HL-60/S4 treated with retinoic acid at 250 ng/mL for 4 days and 3 days (cell line): ENCODE measurements at regions not wholly inside any gene's neighbourhood (a gene's known extent, or its start where the extent isn't known, plus 50 kb on each side); places are given as distances from the start of the nearest gene placed in this dataset.

Experiments
- in situ Hi-C: fragments of 300-500 bp; cut with MboI; formaldehyde crosslinking; loops from 2 replicates; pipeline ENCODE4 v1.7.0; 2022; ENCODE audit warnings: low sequenced_read_pairs

- in situ Hi-C loops, result no loop called here
These were observed 1637.7 kb upstream of the LRRTM1 start for GRCh38 chr2:81942136-81942680.

DNA sequence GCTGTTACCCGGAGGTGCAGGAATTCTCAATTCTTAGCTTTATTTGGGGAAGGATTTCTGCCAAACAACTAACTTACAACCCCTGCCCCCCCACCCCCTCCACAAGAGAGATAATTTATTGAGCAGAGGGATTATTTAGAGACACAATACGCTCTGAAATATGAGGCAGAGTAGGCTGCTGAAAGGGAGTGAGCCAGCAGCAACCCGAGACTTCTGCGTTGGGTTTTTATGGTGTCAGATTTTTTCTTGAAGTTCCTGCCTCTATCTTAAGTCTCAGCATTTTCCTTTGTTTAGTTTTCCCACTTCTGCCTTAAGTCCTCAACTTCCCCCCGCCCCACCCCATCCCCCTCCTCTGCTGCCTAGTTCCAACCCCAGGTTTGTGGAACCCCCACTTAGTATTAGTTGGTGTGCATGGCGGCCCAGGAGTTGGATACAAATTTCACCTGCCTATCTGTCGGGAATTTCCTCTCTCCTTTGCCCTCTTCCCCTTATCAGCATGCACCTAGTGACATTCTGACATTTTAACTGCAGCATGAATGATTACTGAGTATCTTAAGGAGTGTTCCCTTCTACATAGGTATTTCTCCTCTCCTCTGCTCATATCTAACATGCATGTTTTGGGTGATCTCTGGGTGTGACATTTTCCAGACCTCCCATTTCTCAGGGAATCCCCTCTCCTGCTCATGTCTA is 1635.9 kb upstream of the LRRTM1 start:
- in situ Hi-C loops, result no loop called here

DNA sequence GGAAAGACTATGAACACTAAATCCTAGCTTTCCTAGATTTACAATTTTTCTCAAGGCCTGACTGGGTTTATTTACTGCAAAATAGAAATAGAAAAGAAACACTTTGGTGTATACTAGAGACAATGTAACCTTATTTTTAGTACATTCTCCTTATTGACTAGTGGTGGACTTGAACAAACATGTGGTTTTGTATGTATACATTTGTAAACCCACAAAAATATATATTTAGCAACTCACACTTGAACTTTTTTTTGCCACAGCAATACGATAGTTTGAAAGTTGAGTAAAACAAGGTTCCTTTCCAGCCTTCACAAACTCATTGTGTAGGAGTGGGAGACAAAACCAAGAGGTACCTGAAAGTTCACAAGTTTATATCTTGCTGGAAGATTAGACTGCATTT is 1633.4 kb upstream of the LRRTM1 start:
- in situ Hi-C loops, result no loop called here

DNA sequence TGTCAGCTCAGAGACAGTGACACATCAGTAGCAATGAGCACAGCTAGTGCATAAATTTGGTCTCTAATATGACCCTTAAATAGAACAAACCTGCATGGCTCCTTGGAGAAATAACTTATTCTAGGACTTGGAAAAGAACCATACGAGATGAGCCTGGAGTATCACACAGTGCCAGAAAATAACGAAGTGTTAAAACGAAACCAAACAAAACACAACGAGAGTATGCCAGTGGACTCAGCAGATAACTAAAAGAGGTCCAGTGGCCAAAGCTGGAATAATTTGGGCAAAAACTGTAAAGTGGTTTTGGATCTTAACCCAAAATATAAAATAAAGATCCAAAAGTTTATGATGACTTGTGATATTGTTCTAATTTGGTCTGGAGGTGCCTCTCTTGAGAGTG is 1599.0 kb upstream of the LRRTM1 start:
- in situ Hi-C loops, result no loop called here

DNA sequence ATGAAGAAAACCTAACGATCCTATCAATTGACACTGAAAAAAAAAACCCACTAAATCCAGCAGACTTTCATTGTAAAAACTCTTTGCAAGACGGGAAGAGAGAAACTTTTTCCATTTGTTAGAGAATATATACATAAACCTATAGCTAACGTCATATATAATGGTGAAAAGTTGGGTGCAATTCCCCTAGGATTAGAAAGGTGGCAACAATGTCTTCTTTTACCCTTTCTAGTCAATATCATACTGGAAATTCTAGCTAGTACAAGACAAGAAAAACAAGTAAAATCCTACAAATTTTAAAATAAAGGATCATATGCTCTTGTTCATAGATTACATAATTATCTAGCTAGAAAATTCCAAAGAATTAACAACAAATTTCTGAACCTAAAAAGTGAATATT is 1596.5 kb upstream of the LRRTM1 start:
- in situ Hi-C loops, result no loop called here

DNA sequence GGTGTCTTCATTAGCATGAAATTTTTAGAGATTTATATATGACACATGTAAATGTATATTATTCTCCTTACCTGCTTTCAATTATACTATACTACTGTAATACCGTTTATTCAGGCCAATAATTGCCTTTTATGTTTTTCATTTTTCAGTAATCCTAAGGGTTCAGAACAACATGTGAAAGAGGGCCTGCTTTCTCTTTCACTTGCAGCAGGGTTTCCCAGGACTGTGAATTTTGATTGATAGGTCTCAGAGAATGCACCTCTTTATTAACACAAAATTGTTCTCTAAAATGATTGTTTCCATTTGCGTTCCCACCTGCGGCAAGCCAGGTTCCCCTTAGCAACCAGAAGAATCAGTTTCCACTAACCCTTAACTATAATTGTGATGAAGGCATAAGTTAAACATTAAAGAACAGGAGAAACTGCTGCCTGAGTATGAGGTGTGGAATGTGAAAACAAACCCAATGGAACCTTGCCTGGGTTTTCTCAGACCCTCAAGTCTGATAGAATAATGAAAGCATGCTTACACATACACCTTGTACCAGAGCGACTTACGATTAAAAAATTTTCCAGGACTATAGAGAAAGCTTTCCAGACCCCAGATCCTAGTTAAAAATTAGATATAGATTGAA is 1591.2 kb upstream of the LRRTM1 start:
- in situ Hi-C loops, result no loop called here

DNA sequence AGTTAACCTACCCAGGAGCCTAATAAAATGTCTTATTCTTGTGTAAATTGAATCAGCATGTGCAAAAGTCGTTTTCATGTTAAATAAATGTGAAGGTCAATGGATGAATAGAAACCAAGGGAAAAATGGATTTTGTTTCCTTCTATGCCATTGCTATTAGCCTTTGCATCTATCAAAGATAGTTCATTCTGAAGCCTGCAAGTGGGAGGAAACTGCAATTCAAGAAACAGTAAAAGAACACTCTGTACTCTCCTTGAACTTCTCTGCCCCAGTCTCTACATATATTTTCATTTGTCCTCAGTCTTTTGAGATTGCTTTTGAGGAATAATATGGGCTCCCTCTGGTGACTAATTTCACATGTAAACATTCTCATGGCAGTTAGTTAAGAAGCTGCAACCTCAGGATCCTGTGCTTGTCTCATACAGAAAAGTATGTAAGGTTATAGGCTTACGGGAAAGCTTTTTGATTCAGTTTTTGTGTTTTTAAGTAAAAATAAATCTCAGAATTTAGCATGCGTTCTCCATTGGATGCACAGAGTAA is 1590.0 kb upstream of the LRRTM1 start:
- in situ Hi-C loops, result no loop called here

- in situ Hi-C loops, result no loop called here
These were observed 1572.1 kb upstream of the LRRTM1 start for GRCh38 chr2:81876624-81877023.

DNA sequence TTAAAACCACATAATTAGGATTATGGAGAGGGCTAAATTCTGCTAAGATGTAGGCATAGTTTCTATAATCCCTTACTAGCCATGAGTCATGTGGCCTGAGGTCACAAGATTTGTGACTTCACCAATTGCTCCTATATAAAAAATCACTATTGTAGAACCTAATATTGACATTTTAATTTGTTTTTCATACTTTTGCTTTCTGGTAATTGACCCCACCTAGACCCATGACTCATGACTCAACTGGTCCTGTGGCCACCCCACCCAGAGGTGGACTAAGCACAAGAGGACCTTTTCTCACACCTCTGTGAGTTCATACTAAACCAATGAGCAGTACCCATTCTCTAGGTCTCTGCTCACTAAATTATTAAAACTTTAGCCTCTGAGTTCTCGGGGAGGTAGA is 1567.5 kb upstream of the LRRTM1 start:
- in situ Hi-C loops, result no loop called here

- in situ Hi-C loops, result no loop called here
These were observed 1565.6 kb upstream of the LRRTM1 start for GRCh38 chr2:81870119-81870518.

DNA sequence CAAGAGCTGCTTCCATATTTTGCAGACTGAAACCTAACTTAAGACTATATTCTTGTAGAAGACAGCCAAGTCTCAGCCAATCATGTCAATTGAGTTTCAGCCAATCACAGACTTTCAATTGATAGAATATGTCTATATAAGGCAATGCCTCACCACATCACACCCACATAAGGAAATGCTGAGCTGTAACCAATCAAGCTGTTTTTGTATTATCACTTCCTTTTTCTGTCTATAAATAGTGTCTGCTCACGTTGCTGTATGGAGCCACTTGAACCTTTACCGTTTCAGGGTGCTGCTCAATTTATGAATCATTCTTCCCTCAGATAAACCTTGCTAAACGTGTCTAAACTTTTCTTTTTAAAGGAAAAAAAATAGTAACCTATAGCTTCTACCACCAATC is 1554.4 kb upstream of the LRRTM1 start:
- in situ Hi-C loops, result no loop called here

DNA sequence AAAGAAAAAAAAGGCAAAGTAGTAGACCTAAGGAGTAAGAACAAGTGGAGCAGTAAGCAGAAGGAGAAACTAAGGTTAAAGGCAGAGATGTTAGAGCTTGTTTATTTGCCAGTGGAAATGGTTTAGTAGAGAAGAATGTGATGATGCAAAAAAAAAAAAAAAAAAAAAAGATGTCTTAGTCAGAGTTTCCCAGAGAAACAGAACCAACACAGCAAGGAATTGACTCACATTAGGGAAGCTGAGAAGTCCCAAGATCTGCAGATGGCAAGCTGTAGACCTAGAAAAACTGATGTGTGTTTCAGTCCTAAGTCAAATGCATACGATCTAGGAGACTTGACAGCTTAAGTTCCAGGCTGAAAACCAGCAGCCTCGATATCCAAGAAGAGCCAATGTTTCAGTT is 1548.8 kb upstream of the LRRTM1 start:
- in situ Hi-C loops, result no loop called here

DNA sequence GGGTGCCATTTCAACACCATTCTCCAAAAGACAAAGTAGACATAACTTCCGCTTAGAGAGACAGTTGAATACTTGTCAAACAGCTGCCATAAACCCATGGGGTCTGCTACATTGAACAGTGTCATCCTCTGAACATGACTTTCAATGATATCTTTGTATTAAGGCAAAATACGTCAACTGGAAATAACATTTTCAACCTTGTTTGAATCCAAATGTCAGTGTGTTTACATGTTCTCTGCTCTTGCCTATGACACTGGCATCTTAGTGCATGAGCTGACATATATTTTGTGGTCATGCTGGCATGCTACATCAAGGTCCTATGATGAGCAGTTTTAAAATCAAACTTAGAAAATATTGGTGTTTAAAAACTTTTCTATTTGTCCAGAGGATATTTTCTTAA is 1548.1 kb upstream of the LRRTM1 start:
- in situ Hi-C loops, result no loop called here

DNA sequence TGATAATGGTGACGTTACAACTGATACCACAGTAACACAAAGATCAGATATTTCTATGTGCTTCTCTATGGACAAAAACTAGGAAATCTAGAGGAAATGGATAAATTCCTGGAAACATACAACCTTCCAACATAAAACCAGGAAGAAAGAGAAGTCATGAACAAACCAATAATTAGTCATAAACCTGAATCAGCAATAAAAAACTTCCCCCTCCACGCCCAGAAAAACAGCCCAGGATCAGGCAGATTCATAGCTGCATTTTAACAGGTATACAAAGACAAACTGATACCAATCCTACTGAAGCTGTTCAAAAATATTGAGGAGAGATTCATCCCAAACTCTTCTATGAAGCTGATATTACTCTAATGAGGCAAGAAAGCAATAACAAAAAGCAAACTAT is 1535.2 kb upstream of the LRRTM1 start:
- in situ Hi-C loops, result no loop called here

DNA sequence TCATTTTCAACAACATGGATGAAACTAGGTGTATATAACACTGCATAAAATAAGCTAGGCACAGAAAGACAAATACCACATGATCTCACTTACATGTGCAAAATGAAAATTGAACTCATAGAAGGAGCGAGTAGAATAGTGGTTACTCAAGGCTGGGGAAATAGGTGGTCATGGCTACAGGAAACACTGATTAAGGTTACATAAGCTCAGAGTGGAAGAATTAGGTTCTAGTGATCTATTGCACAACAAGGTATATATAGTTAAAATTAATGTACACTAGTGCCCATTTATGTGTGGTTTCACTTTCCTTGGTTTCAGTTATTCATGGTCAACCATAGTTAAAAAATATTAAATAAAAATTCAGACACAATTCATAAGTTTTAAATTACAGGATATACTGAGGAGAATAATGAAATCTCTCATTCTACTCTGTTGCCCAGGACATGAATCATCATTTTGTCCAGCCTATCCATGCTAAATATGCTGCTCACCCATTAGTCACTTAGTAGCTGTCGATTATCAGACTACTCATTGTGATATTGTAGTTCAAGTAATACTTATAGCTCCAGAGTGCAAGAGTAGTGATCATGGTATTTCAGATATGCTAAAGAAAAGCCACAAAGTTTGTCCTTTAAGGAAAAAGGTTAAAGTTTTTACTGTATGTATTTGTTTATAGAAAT is 1530.9 kb upstream of the LRRTM1 start:
- in situ Hi-C loops, result no loop called here

DNA sequence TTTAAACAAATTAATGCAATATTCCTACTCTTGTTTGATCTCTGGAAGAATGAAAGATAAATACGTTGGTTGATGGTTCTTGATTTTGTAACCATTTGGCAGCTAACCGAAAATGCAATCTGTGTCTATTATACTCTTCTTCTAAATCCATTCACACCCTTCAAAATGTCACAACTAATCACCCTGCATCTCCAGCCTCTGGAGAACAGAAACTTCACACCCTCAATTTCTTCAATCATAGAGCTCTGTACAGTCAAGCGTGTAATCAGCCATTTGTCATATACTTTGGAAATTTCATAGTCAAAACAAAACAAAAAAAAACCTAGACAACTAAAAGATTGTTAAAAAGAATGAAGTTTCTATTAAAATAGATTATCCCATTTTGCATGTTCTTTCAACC is 1482.3 kb upstream of the LRRTM1 start:
- in situ Hi-C loops, result no loop called here

- in situ Hi-C loops, result no loop called here
These were observed 1462.8 kb upstream of the LRRTM1 start for GRCh38 chr2:81767187-81767912.

- in situ Hi-C loops, result no loop called here
These were observed 1443.0 kb upstream of the LRRTM1 start for GRCh38 chr2:81747481-81748070.

GRCh38 chr2:81739966-81740365 is 1435.4 kb upstream of the LRRTM1 start:
- in situ Hi-C loops, result no loop called here

- in situ Hi-C loops, result no loop called here
These were observed 1430.4 kb upstream of the LRRTM1 start for GRCh38 chr2:81734981-81735380.

GRCh38 chr2:81714817-81715216 is 1410.3 kb upstream of the LRRTM1 start:
- in situ Hi-C loops, result no loop called here
